NOMO-1 treated with dmso at 0.1 percent for 144 hours (cell line): ENCODE measurements at regions not wholly inside any gene's neighbourhood (a gene's known extent, or its start where the extent isn't known, plus 50 kb on each side); places are given as distances from the start of the nearest gene placed in this dataset.

Source experiments
- DNase-seq: peaks from one replicate; lab custom pipeline; 2025; ENCODE audit not compliant: unreplicated experiment; lab: John Stamatoyannopoulos, UW

GRCh38 chr14:104290058-104290667 is 151.8 kb downstream of the KIF26A start:
- DNase-seq: no peak

- no peak for DNase-seq
Observed at GRCh38 chr14:104290756-104291122, 152.4 kb downstream of the KIF26A start.

GRCh38 chr14:104291123-104292000 is 153.0 kb downstream of the KIF26A start:
- DNase-seq: no peak

GRCh38 chr14:104292084-104292970 is 153.9 kb downstream of the KIF26A start:
- no peak for DNase-seq

- DNase-seq: no peak
Observed at GRCh38 chr14:104293231-104293841, 154.9 kb downstream of the KIF26A start.

GRCh38 chr14:104293851-104294627 is 155.7 kb downstream of the KIF26A start:
- DNase-seq: no peak

GRCh38 chr14:104294628-104294982 is 156.2 kb downstream of the KIF26A start:
- DNase-seq: no peak

- no peak for DNase-seq
Observed at GRCh38 chr14:104294983-104295680, 156.7 kb downstream of the KIF26A start.

GRCh38 chr14:104295681-104296387 is 157.4 kb downstream of the KIF26A start:
- no peak for DNase-seq

- DNase-seq: no peak
Observed at GRCh38 chr14:104296388-104297312, 158.3 kb downstream of the KIF26A start.

GRCh38 chr14:104297313-104297704 is 158.9 kb downstream of the KIF26A start:
- no peak for DNase-seq

- DNase-seq: no peak
Observed at GRCh38 chr14:104297721-104298401, 159.5 kb downstream of the KIF26A start.

GRCh38 chr14:104298458-104298857 is 160.1 kb downstream of the KIF26A start:
- no peak for DNase-seq

- no peak for DNase-seq
Observed at GRCh38 chr14:104299993-104300761, 161.8 kb downstream of the KIF26A start.

- DNase-seq: no peak
Observed at GRCh38 chr14:104301731-104302460, 163.5 kb downstream of the KIF26A start.

- DNase-seq: no peak
Observed at GRCh38 chr14:104302794-104303405, 164.5 kb downstream of the KIF26A start.
